H54 (cell line): ENCODE measurements at regions not wholly inside any gene's neighbourhood (a gene's known extent, or its start where the extent isn't known, plus 50 kb on each side); places are given as distances from the start of the nearest gene placed in this dataset.
"Not testable (repeated sequence)": the region's sequence is repeated elsewhere in the genome, so short reads cannot be mapped to it uniquely, and the experiment has no call there.

Experiments
- DNase-seq: peaks from one replicate; pipeline ENCODE4 v3.0.0; 2011; ENCODE audit warnings: low spot score, mixed read lengths; ENCODE audit not compliant: insufficient read length
- FAIRE-seq: peaks from 3 replicates; lab custom pipeline; 2011; peaks lifted over from hg19 to GRCh38; lab: Jason Lieb, UNC
- POLR2A ChIP-seq: IDR thresholded peaks from 2 replicates; pipeline ENCODE4 v1.6.1; 2011; ENCODE audit warnings: low read depth, mild to moderate bottlenecking, low read length

DNA sequence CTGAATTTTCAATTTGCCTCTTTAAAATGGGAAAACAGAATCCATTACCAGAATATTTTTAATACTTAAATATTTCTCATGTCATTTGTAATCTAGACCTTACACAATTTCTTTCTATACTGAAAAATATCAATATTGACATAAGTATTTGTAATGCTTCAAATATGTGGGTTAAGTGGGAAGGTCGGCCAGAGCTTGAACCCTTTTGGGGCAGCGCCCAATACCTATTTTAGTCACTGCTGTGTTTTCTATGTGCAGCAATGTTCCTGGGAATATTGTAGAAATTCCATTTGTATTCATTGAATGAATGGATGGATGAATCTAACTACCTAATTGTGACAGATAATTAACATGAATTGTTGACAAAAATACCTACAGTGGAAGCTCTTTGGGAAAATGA lies 459.7 kb upstream of the ZNF717 start:
- DNase-seq (no peak), FAIRE-seq (no peak)
- no peak for TF ChIP-seq POLR2A

GRCh38 chr3:76245622-76246021 lies 460.3 kb upstream of the ZNF717 start:
- FAIRE-seq (no peak), DNase-seq (no peak)
- no peak for TF ChIP-seq POLR2A

DNA sequence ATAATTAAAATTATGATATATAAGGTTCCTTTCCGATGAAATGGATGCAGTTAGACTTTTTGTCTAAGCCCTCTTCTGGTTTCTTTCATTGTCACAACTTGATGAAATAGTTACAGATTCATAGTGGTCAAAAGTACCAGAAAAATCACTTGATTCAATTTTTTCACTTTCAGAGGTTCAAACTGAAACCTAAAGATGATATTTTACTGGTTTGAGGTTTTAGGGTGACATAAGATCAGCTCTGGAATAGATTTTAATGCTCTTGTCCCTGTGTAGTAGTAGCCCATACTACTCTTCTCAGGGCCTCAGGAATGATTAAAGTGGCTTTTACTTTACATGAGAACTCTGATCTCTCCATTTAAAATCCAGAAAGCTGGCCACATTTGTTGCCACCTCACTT lies 479.1 kb upstream of the ZNF717 start:
- DNase-seq (no peak), FAIRE-seq (no peak)
- TF ChIP-seq POLR2A = no peak

- FAIRE-seq (no peak), DNase-seq (no peak)
- TF ChIP-seq POLR2A = no peak
Measured at GRCh38 chr3:76264911-76265310, 479.6 kb upstream of the ZNF717 start.

DNA sequence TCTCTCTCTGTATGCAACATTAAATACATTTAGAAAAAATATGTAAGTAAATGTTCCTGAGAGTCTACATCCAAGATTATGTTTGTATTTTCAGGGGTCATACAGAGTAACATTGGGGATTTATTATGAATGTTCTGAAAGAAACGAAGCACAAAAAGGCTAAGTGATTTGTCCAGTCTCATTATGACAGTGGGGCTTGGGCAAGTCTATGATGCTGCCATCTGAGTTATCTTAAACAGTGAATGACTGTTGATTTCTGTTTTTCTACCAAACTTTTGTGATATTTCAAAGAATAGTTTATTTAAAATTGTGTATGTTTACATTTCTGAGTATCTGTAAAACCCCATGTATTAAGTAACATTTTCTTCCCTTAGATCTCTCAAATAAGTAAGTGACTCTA lies 481.2 kb upstream of the ZNF717 start:
- FAIRE-seq (no peak), DNase-seq (no peak)
- no peak for TF ChIP-seq POLR2A

DNA sequence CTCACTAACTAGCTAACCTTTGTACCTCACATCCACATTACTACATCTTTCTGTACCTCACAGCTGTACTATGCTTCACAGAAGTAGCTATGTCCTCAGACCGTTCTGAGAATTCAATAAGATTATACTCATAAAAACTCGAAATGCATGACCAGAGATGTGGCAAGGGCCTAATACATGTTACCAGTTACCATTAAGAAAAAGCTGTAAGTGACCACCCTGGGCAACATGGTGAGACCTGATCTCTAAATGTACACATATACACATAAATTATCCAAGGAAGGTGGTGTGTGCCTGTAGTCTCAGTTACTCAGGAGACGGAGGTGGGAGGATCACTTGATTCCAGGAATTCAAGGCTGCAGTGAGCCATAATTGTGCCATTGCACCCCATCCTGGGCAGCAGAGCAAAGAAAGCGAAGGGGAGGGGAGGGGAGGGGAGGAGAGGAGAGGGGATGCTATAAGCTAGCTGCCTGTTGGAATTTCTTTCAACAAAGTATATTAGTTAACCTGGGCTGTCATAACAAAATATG lies 482.6 kb upstream of the ZNF717 start:
- FAIRE-seq (no peak), DNase-seq (no peak)
- no peak for TF ChIP-seq POLR2A

- FAIRE-seq (no peak), DNase-seq (no peak)
- TF ChIP-seq POLR2A = no peak
Measured at GRCh38 chr3:76293856-76294255, 508.5 kb upstream of the ZNF717 start.

DNA sequence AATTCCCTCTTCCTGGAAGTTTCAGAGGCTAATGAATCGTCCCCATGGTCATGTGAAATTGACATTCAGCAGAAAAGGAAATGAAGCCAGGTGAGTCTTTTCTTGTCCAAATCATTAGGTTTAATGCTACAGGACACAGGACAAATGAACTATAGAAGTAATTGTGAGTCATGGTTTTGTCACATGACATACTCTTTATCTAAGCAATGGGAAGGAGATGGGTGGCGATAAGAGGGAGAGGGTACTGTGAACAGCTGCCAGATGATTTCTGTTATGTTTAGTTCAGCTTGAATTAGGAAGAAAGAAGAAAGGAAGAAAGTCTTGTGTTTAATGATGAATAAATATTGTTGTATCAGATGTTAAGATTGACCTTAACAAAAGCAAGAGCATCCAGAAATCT lies 515.4 kb upstream of the ZNF717 start:
- DNase-seq = no peak
- FAIRE-seq = no peak
- no peak for TF ChIP-seq POLR2A

GRCh38 chr3:76307556-76307955 lies 522.2 kb upstream of the ZNF717 start:
- no peak for TF ChIP-seq POLR2A
- FAIRE-seq (no peak), DNase-seq (no peak)

GRCh38 chr3:76308541-76308940 lies 523.2 kb upstream of the ZNF717 start:
- FAIRE-seq (no peak), DNase-seq (no peak)
- no peak for TF ChIP-seq POLR2A

- DNase-seq = no peak
- FAIRE-seq = no peak
- no peak for TF ChIP-seq POLR2A
Measured at GRCh38 chr3:76310089-76310488, 524.7 kb upstream of the ZNF717 start.

- DNase-seq (no peak), FAIRE-seq (no peak)
- TF ChIP-seq POLR2A = no peak
Measured at GRCh38 chr3:76310667-76311066, 525.3 kb upstream of the ZNF717 start.

GRCh38 chr3:76311941-76312340 lies 526.6 kb upstream of the ZNF717 start:
- TF ChIP-seq POLR2A = no peak
- DNase-seq (no peak), FAIRE-seq (no peak)

DNA sequence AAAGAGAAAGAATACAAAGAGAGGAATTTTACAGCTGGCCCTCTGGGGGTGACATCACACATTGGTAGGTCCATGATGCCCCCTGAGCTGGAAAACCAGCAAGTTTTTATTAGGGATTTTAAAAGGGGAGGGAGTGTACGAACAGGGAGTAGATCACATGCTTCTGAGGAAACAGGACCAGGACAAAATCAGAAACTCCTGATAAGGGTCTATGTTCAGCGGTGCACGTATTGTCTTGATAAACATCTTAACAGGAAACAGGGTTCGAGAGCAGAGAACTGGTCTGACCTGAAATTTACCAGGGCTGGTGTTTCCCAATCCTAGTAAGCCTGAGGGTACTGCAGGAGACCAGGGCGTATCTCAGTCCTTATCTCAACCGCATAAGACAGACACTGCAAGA lies 530.6 kb upstream of the ZNF717 start:
- not testable (repeated sequence) for FAIRE-seq

GRCh38 chr3:76321614-76322013 lies 536.3 kb upstream of the ZNF717 start:
- no peak for TF ChIP-seq POLR2A
- no peak for FAIRE-seq
- no peak for DNase-seq

More for the DNA sequence above, 530.6 kb upstream of the ZNF717 start:
- not testable (repeated sequence) for DNase-seq

DNA sequence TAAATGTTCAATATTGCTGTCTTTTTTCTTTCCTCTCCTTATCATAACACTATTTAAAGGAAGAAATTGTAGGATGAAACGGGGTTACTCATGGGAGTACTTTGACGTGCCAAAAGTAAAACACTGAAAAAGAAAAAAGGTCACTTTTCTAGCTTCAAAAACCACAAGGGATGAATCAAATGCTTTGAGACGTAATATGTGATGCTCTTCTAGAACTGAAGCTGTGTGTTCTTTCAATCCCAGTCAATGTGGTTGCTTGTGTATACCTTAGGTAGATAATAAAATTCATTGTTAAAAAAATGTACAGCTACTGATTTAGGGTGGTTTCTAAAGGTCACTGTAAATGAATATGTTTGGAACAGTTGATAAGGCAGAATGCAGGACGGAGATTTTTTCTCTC lies 538.8 kb upstream of the ZNF717 start:
- DNase-seq (no peak), FAIRE-seq (no peak)
- no peak for TF ChIP-seq POLR2A
